ENCODE measurements at regions not wholly inside any gene's neighbourhood (a gene's known extent, or its start where the extent isn't known, plus 50 kb on each side); places are given as distances from the start of the nearest gene placed in this dataset.

GRCh38 chr13:44237276-44237767 is 136.3 kb upstream of the SERP2 start:
- Histone ChIP-seq H3K9me3 (no peaks in the 10 kb centered on the region), H3K27me3 (no peaks in the 10 kb centered on the region), H3K27ac (peak overlapping the region; percentile 76 to 97 (median 89)), H3K4me1 (peaks cover 0 to 48% (median 28%) of the 10 kb centered on the region in 4 donors), H3K36me3 (no peaks in the 10 kb centered on the region), H3K4me3 (no peak overlapping the region)
- DNase-seq (ENCODE audit: low spot score in 2 of 2), result peak; percentile 62 to 84
- TF ChIP-seq CTCF (IDR thresholded peaks at IDR 0.05) (no peak), POLR2A (IDR thresholded peaks at IDR 0.05) (peak; percentile 9 to 36), EP300 (IDR thresholded peaks at IDR 0.05) (peak; percentile 99)
- WGBS, 2 donors, result 15% methylated on average over 4 of the region's 4 CpGs

GRCh38 chr13:44237881-44238421 is 135.7 kb upstream of the SERP2 start:
- H3K4me1 ChIP-seq, result peaks cover 0 to 43% (median 25%) of the 10 kb centered on the region in 4 donors
- H3K9me3 ChIP-seq, result no peaks in the 10 kb centered on the region
- peak overlapping the region; percentile 69 to 97 (median 89) for H3K27ac ChIP-seq
- no peak for DNase-seq (ENCODE audit: low spot score in 2 of 2)
- WGBS, 2 donors, result 50 to 73% methylated on average over 4 of the region's 4 CpGs
- H3K4me3 ChIP-seq, result no peak overlapping the region
- TF ChIP-seq CTCF (IDR thresholded peaks at IDR 0.05) (no peak), POLR2A (IDR thresholded peaks at IDR 0.05) (no peak), EP300 (IDR thresholded peaks at IDR 0.05) (no peak)
- H3K36me3 ChIP-seq, result no peaks in the 10 kb centered on the region
- H3K27me3 ChIP-seq, result no peaks in the 10 kb centered on the region

GRCh38 chr13:44240611-44241145 is 132.9 kb upstream of the SERP2 start:
- 91 to 97% methylated on average over 1 of the region's 1 CpG for WGBS, 2 donors

GRCh38 chr13:44241638-44242037 is 132.0 kb upstream of the SERP2 start:
- 79 to 80% methylated on average over 6 of the region's 6 CpGs for WGBS, 2 donors
- peaks cover 0 to 19% (median 13%) of the 10 kb centered on the region in 4 donors for H3K4me1 ChIP-seq
- H3K27ac ChIP-seq, result no peak overlapping the region

More at GRCh38 chr13:44240611-44241145, 132.9 kb upstream of the SERP2 start:
- Histone ChIP-seq H3K4me3 (no peak overlapping the region), H3K4me1 (peaks cover 0 to 28% (median 22%) of the 10 kb centered on the region in 4 donors), H3K27ac (no peak overlapping the region), H3K9me3 (no peaks in the 10 kb centered on the region), H3K27me3 (no peaks in the 10 kb centered on the region), H3K36me3 (no peaks in the 10 kb centered on the region)
- no peak for DNase-seq (ENCODE audit: low spot score in 2 of 2)
- no peak for TF ChIP-seq CTCF (IDR thresholded peaks at IDR 0.05)
- TF ChIP-seq EP300 (IDR thresholded peaks at IDR 0.05), result no peak
- TF ChIP-seq POLR2A (IDR thresholded peaks at IDR 0.05), result no peak

More at GRCh38 chr13:44241638-44242037, 132.0 kb upstream of the SERP2 start:
- no peak for DNase-seq (ENCODE audit: low spot score in 2 of 2)
- H3K4me3 ChIP-seq, result no peak overlapping the region
- H3K9me3 ChIP-seq, result no peaks in the 10 kb centered on the region
- no peaks in the 10 kb centered on the region for H3K36me3 ChIP-seq
- TF ChIP-seq CTCF (IDR thresholded peaks at IDR 0.05), result no peak
- no peak for TF ChIP-seq EP300 (IDR thresholded peaks at IDR 0.05)
- no peak for TF ChIP-seq POLR2A (IDR thresholded peaks at IDR 0.05)
- H3K27me3 ChIP-seq, result no peaks in the 10 kb centered on the region

Data from tibial nerve (tissue), 4 donors.